ENCODE measurements at regions not wholly inside any gene's neighbourhood (a gene's known extent, or its start where the extent isn't known, plus 50 kb on each side); places are given as distances from the start of the nearest gene placed in this dataset.

DNA sequence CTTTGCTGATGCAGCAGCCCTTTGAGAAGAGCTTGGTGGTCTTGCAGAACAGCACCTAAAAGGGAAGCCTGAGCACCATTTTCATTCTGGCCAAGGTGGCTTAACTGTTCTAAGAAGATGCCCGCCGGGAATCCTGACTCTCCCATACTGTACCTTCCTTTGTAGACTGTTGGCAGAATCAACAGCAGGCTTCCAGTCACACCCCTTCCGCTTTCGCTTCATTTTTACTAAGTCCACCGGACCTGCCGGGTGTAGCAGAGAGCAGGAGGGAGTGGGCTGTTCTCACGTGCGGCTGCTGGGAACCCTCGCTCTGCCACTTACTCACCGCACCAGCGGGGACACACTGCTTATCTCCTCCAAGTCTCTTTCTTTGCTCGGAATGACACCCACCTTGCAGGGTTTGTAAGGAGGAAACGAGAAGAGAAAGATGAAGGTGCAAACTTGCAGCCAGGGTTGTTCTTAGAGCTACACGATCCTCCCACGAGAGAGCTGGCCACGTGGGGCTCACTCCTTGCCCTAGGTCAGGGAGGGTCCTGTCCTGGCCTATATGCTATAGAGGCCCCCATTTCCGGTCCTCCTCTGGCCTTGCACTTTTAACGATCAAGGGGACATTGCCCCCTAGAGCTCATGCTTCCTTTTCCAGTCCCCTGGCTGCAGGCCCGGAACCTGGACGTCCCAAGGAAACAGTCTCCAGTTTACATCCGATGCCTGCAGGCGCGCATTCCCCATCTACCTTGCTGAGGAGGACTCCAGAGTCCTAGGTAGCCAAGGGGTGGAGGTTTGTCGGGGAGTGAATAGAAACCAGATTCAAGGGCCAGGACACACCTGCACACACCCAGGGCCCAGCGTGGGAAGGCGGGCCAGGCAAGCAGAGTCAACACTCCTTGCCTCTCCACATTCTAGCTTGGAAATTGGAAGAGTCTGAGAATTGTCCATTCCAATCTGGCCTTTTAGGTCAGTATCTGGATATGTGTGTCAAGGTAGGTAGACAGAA is 453.6 kb downstream of the IRS2 start:
- Histone ChIP-seq H2AFZ (ENCODE audit: low read length) (no peak overlapping the region), H3K56ac (ENCODE audit: insufficient read length, low read depth, low read length) (no peak overlapping the region), H3K4ac (ENCODE audit: low read depth, low read length) (no peak overlapping the region), H3K79me1 (ENCODE audit: insufficient read depth, low read depth, low read length, poor library complexity, severe bottlenecking) (no peaks in the 10 kb centered on the region), H3K79me2 (ENCODE audit: insufficient read depth, low read length) (no peaks in the 10 kb centered on the region), H4K91ac (ENCODE audit: insufficient read length, low read depth, low read length) (no peak overlapping the region), H2BK15ac (ENCODE audit: low read depth, low read length) (no peak overlapping the region), H3K14ac (ENCODE audit: insufficient read depth, low read length) (0 out of 2 replicates have a peak overlapping the region, but pooled peaks have one; percentile 52), H3K23me2 (ENCODE audit: insufficient read length, low read depth, low read length, poor library complexity, severe bottlenecking) (no peaks in the 10 kb centered on the region), H4K20me1 (ENCODE audit: control insufficient read depth, insufficient read depth, insufficient read length) (no peaks in the 10 kb centered on the region), H3K27ac (ENCODE audit: insufficient read length, low read depth, low read length) (no peak overlapping the region), H3K9me3 (ENCODE audit: control insufficient read depth, low read depth, low read length) (no peaks in the 10 kb centered on the region), H3K4me1 (ENCODE audit: insufficient read depth, low read length) (no peaks in the 10 kb centered on the region), H3K18ac (ENCODE audit: insufficient read length, low read depth, low read length) (no peak overlapping the region), H3K4me2 (ENCODE audit: insufficient read depth, insufficient read length, low read length) (no peak overlapping the region), H3K23ac (ENCODE audit: insufficient read length, low read depth, low read length) (no peak overlapping the region), H2BK5ac (ENCODE audit: insufficient read length, low read length) (no peak overlapping the region), H3T11ph (ENCODE audit: low read length) (no peak overlapping the region), H2BK12ac (ENCODE audit: insufficient read length, low read depth, low read length) (no peak overlapping the region), H4K8ac (replicated peaks; ENCODE audit: insufficient read length, low read depth, low read length) (no peak overlapping the region), H3K9ac (ENCODE audit: extremely low read depth, insufficient read length, low read length) (no peak overlapping the region), H2AK5ac (ENCODE audit: insufficient read length, low read length) (no peak overlapping the region), H2BK20ac (ENCODE audit: low read depth, low read length, poor library complexity, severe bottlenecking) (no peak overlapping the region), H2BK120ac (ENCODE audit: low read depth, low read length, poor library complexity, severe bottlenecking) (no peak overlapping the region), H3K27me3 (ENCODE audit: insufficient read depth, low read length) (no peaks in the 10 kb centered on the region), H4K5ac (ENCODE audit: insufficient read length, low read depth, low read length) (no peak overlapping the region)
- no peak overlapping the region; a peak in 1 of 7 replicates for H3K27ac Mint-ChIP-seq
- TF ChIP-seq, protein P1, sequence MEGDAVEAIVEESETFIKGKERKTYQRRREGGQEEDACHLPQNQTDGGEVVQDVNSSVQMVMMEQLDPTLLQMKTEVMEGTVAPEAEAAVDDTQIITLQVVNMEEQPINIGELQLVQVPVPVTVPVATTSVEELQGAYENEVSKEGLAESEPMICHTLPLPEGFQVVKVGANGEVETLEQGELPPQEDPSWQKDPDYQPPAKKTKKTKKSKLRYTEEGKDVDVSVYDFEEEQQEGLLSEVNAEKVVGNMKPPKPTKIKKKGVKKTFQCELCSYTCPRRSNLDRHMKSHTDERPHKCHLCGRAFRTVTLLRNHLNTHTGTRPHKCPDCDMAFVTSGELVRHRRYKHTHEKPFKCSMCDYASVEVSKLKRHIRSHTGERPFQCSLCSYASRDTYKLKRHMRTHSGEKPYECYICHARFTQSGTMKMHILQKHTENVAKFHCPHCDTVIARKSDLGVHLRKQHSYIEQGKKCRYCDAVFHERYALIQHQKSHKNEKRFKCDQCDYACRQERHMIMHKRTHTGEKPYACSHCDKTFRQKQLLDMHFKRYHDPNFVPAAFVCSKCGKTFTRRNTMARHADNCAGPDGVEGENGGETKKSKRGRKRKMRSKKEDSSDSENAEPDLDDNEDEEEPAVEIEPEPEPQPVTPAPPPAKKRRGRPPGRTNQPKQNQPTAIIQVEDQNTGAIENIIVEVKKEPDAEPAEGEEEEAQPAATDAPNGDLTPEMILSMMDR (conservative IDR thresholded peaks at IDR 0.05): no peak; the same call in 2 of the 3 replicates
- H3K4me3 Mint-ChIP-seq: no peak overlapping the region
- H3K27me3 Mint-ChIP-seq (ENCODE audit: low read depth): no peaks in the 10 kb centered on the region
- no CpG with 5 or more reads among the region's 26 CpGs for WGBS (ENCODE audit: extremely low coverage, insufficient read length, low lambda C conversion rate)
- H3K36me3 Mint-ChIP-seq (ENCODE audit: insufficient read depth in 1 of 3, low read depth in 3 of 3): no peaks in the 10 kb centered on the region
- peaks cover 4 to 5% of the 10 kb centered on the region in 2 experiments; a peak in 3 of 4 replicates for H3K4me1 Mint-ChIP-seq
- DNase-seq: peak; percentile 38
- H3K9me3 Mint-ChIP-seq: no peaks in the 10 kb centered on the region

Measured in H9 (cell line).